ENCODE measurements at regions not wholly inside any gene's neighbourhood (a gene's known extent, or its start where the extent isn't known, plus 50 kb on each side); places are given as distances from the start of the nearest gene placed in this dataset.
A peak's percentile ranks its signal among the peaks of the same experiment; 100 is the strongest.

DNA sequence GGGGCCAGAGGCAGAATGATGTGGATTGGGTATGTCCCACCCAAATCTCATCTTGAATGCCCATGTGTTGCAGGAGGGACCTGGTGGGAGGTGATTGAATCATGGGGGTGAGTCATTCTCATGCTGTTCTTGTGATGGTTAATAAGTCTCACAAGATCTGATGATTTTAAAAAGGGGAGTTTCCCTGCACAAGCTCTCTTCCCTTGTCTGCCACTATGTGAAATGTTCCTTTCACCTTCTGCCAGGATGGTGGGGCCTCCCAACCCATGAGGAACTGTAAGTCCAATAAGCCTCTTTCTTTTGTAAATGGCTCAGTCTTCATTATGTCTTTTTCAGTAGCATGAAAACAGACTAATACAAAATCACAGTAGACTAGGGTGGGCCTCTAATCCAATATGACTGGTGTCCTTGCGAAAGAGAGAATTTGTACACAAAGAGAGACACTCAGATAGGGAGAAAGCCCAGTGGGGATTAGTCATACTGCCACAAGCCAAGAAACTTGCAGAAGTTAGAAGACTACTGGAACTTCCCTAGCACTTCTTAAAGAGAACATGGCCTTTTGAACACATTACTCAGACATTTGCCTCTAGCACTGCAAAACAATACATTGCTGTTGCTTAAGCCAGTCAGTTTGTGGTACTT lies 68.4 kb downstream of the ANXA1 start:
- no peak overlapping the region for H3K4me3 ChIP-seq
- peak overlapping the region in 8 of 21 experiments; percentile 6 to 49 (median 34) for H3K27ac ChIP-seq

DNA sequence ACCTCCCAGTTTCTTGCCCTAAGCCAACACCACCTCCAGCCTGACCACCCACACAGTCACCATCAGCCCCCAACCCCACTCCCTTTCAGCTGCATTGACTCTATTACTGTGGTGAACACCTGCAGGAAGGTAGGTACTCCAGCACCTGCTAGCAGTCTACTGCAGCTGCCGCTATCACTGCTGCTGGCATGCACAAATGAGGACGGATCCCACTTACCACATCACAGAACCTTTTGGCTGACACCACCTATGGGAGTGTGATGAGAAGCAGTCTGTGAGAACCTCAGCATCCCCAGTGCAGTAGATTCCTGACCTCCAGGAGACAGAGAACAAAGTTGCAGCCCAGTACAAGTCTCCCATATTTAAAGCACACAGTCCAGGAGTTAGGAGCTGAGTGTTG lies 71.9 kb downstream of the ANXA1 start:
- no peak overlapping the region for H3K27ac ChIP-seq
- no peak overlapping the region for H3K4me3 ChIP-seq

GRCh38 chr9:73229543-73229942 lies 77.9 kb downstream of the ANXA1 start:
- Histone ChIP-seq H3K27ac (no peak overlapping the region), H3K4me3 (no peak overlapping the region)

DNA sequence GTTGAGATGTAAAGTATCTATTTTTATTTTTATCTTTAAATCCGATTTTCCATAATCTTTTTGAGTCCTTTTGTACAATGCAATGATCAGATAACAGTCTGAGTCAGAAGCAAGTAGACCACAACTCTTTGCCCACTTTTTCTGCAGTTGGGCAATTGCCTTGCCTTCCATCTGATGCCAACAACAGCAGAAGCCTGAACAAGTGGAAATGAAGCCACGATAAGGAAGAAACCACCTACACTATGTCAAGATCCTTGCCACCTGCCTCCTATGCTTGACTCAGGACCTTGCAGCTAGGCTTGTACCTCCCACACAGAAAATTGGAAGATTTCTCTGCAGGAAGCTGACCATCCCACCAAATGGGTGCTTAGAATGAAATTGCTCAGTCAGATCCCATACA lies 78.6 kb downstream of the ANXA1 start:
- Histone ChIP-seq H3K27ac (no peak overlapping the region), H3K4me3 (no peak overlapping the region)

- no peak overlapping the region for H3K4me3 ChIP-seq
- no peak overlapping the region for H3K27ac ChIP-seq
These were observed 79.5 kb downstream of the ANXA1 start for GRCh38 chr9:73231203-73231602.

DNA sequence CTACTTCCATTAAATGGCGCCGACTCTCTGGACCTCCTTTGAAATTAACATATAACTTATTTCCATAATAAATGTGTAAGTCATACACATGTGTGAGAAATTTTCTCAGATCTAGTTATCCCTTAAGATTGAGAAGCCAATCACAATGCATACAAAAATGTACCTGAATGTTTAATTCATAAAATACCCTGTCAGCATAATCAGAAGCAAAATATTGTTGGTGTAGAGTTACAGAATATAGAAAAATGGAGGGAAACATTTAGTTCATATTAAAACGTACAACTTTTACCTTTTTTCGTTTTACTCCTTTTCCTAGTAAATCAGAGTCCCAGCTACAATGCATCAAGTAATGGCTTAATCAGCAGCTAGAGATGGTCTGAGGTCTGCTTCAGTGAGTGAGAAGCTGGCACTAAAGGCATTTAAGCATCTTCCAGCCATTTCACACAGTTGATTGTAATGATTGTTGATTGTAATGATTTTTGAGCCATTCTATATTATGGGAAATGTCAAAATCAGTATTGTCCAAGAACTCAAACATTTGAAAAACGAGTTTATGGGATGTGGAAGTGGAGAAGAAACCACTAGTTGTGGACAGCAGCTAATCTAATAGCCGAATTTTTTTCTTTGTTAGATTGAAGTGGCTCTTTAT lies 81.8 kb downstream of the ANXA1 start:
- H3K27ac ChIP-seq = no peak overlapping the region
- no peak overlapping the region for H3K4me3 ChIP-seq

DNA sequence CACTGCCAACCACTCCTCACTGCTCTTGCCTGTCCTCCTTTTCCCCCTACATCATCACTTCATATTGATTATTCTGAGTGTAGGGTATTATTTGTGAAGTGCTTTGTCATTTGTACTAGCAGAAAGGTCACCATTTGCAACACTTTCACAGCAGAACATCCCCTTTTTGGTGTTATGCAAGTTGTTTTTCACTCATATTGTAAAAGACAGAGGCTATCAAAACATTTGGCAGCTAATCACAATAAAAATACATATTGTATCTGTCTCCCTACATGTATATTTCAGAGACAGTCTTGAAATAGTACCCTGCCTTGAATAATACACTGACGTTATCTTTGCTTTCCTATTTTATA lies 82.3 kb downstream of the ANXA1 start:
- no peak overlapping the region for H3K27ac ChIP-seq
- H3K4me3 ChIP-seq = no peak overlapping the region

- Histone ChIP-seq H3K4me3 (no peak overlapping the region), H3K27ac (no peak overlapping the region)
These were observed 85.5 kb downstream of the ANXA1 start for GRCh38 chr9:73237140-73237539.

- Histone ChIP-seq H3K27ac (no peak overlapping the region), H3K4me3 (no peak overlapping the region)
These were observed 88.1 kb downstream of the ANXA1 start for GRCh38 chr9:73239570-73240265.

- no peak overlapping the region for H3K27ac ChIP-seq
- no peak overlapping the region for H3K4me3 ChIP-seq
These were observed 91.4 kb downstream of the ANXA1 start for GRCh38 chr9:73243078-73243477.

- no peak overlapping the region for H3K27ac ChIP-seq
- H3K4me3 ChIP-seq = no peak overlapping the region
These were observed 107.5 kb downstream of the ANXA1 start for GRCh38 chr9:73259086-73259696.

DNA sequence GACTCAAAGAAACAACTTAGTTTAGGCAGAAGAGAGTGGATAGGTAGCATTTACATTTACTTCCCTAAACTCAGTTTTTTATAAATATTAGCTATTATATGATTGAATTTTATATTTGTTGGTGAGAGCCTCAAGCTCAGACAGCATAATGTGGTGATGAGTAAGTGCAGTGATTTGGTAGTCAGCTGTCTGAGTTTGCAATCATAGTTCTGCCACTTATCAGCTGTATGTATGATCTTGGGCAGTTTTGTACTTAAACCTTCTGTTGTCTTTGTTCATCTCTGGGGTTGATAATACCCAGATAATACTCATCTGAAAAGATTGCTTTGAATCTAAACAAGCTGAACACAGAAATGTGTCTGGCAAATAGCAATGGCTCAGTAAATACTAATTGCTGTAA lies 108.8 kb downstream of the ANXA1 start:
- H3K27ac ChIP-seq = no peak overlapping the region
- H3K4me3 ChIP-seq = no peak overlapping the region

GRCh38 chr9:73264631-73265030 lies 113.0 kb downstream of the ANXA1 start:
- H3K27ac ChIP-seq = no peak overlapping the region
- no peak overlapping the region for H3K4me3 ChIP-seq

- Histone ChIP-seq H3K4me3 (no peak overlapping the region), H3K27ac (no peak overlapping the region)
These were observed 114.2 kb downstream of the ANXA1 start for GRCh38 chr9:73265876-73266275.

GRCh38 chr9:73269430-73270101 lies 117.9 kb downstream of the ANXA1 start:
- H3K4me3 ChIP-seq = no peak overlapping the region
- H3K27ac ChIP-seq = no peak overlapping the region

DNA sequence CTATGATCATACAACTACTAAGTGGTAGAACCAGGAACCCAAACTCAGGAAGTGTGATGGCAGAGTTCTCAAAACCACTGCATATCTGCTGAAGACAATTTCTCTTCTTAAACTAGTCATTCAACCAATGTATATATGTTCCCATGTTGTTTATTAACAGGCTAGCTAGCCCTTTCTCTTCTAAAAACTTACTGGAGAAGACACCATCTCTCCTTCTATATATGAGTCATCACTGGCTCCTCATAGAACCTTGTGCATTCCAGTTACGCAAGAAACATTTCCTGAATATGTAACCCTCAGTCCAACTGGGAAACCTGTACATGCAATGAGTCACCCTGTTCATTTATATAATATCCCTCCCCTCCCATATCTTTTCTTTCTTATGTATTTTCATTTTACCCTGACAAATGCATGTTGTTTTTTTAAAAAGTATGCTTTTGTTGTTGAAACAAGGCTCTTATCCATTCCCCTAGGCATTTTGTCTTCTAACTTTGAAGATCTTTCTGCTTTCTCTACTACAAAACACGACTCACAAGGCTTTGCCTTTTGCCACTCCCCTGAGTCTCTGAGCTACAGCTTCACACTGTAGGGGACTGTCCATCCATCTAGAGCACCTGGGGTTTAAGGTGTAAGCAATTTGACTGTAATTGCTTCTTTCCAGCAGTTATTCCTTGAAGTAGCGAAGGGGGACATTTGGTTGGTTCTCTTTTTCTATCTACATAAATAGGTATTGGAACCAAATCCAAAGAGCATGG lies 119.5 kb downstream of the ANXA1 start:
- H3K4me3 ChIP-seq = no peak overlapping the region
- no peak overlapping the region for H3K27ac ChIP-seq

- Histone ChIP-seq H3K27ac (no peak overlapping the region), H3K4me3 (no peak overlapping the region)
These were observed 128.4 kb downstream of the ANXA1 start for GRCh38 chr9:73280113-73280512.

DNA sequence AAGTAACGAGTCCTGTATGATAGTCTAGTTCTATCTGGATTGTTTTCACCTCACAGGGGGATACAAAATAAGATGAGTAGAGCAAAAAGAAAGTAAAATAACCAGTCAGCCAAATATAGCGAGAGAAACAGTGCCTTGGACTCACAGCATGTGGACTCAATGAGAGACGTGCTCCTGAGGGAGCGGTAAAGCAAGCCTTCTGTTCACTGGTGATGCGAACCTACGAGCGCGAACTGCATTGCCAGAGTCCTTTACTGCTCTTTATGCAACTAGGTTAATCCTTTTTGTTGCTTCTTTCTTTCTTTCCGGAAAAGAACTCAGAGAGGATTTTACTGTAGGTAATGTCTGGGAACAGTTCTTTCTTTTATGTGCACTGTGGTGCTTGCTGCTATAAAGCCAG lies 132.7 kb downstream of the ANXA1 start:
- no peak overlapping the region for H3K4me3 ChIP-seq
- H3K27ac ChIP-seq = no peak overlapping the region

DNA sequence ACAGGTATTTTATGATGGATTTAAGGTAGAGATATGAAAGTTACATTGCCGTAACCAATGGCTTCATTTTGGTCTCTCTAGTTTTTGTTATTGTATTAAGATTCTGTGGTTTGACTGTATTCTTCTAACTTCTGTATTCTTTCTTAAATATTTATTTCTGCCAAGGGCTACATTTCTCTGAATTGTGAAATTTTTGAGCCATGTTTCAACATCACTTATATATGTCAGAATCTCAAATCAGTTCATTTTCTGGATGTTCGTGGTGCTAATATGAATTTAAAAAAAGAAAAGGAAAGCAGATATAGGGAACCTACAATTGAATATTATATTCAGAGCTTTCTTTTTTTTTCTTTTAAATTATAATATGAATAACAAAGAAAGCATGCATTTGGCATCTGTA lies 142.7 kb downstream of the ANXA1 start:
- no peak overlapping the region for H3K4me3 ChIP-seq
- no peak overlapping the region for H3K27ac ChIP-seq

DNA sequence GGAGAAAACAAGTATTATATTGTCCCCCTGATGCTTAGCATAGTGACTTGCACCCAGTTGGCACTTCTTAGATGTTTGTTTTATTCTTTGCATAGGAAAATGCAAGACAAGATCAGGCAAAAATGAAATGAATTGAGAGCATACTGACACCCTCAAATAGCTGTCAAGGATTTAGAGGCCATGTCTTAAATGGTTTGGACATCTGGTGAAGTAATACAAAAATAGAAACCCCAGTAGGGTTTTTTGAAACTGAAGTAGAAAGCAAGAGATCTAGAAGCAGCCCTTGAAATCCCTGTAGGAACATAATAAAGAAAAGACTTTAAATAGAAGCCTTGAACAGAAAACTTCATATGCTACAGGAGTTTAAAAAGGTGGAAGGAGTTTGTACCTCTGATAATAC lies 174.3 kb downstream of the ANXA1 start:
- H3K4me3 ChIP-seq = no peak overlapping the region
- H3K27ac ChIP-seq = no peak overlapping the region

All from skin epidermis (tissue), 12 donors.